GM18505 (cell line): ENCODE measurements at regions not wholly inside any gene's neighbourhood (a gene's known extent, or its start where the extent isn't known, plus 50 kb on each side); places are given as distances from the start of the nearest gene placed in this dataset.

Source experiments
- ATAC-seq: cut with Tn5 transposase; IDR thresholded peaks from one replicate; pipeline ENCODE4 v1.9.1; 2021; ENCODE audit not compliant: unreplicated experiment
- POLR2A ChIP-seq: IDR thresholded peaks from 4 replicates; pipeline ENCODE4 v1.6.1; 2011; ENCODE audit warnings: borderline replicate concordance; ENCODE audit not compliant: insufficient read depth, insufficient read length; ENCODE audit errors: extremely low read depth

GRCh38 chr21:18460979-18461378 lies 57.4 kb upstream of the TMPRSS15 start:
- no peak for TF ChIP-seq POLR2A
- ATAC-seq = peak; percentile 71

- ATAC-seq = no peak
- TF ChIP-seq POLR2A = no peak
Observed at GRCh38 chr21:18461743-18462142, 58.2 kb upstream of the TMPRSS15 start.

- TF ChIP-seq POLR2A = no peak
- no peak for ATAC-seq
Observed at GRCh38 chr21:18467715-18468114, 64.1 kb upstream of the TMPRSS15 start.

GRCh38 chr21:18468790-18469189 lies 65.2 kb upstream of the TMPRSS15 start:
- TF ChIP-seq POLR2A = no peak
- ATAC-seq = no peak

- no peak for ATAC-seq
- TF ChIP-seq POLR2A = no peak
Observed at GRCh38 chr21:18476639-18477038, 73.1 kb upstream of the TMPRSS15 start.

- ATAC-seq = no peak
- TF ChIP-seq POLR2A = no peak
Observed at GRCh38 chr21:18477043-18477442, 73.5 kb upstream of the TMPRSS15 start.

GRCh38 chr21:18478513-18478912 lies 74.9 kb upstream of the TMPRSS15 start:
- no peak for ATAC-seq

GRCh38 chr21:18488252-18488651 lies 84.7 kb upstream of the TMPRSS15 start:
- TF ChIP-seq POLR2A = no peak
- ATAC-seq = no peak

More at GRCh38 chr21:18478513-18478912, 74.9 kb upstream of the TMPRSS15 start:
- no peak for TF ChIP-seq POLR2A

GRCh38 chr21:18493422-18493821 lies 89.8 kb upstream of the TMPRSS15 start:
- TF ChIP-seq POLR2A = no peak
- ATAC-seq = no peak

GRCh38 chr21:18495523-18495922 lies 91.9 kb upstream of the TMPRSS15 start:
- TF ChIP-seq POLR2A = no peak
- ATAC-seq = no peak

- TF ChIP-seq POLR2A = no peak
- no peak for ATAC-seq
Observed at GRCh38 chr21:18498431-18498830, 94.8 kb upstream of the TMPRSS15 start.

- no peak for TF ChIP-seq POLR2A
- ATAC-seq = no peak
Observed at GRCh38 chr21:18499761-18500376, 96.3 kb upstream of the TMPRSS15 start.

GRCh38 chr21:18518054-18518481 lies 114.5 kb upstream of the TMPRSS15 start:
- no peak for TF ChIP-seq POLR2A
- ATAC-seq = no peak

GRCh38 chr21:18521204-18521603 lies 117.6 kb upstream of the TMPRSS15 start:
- TF ChIP-seq POLR2A = no peak
- ATAC-seq = no peak
